Testis (tissue), 2 donors: ENCODE measurements at regions not wholly inside any gene's neighbourhood (a gene's known extent, or its start where the extent isn't known, plus 50 kb on each side); places are given as distances from the start of the nearest gene placed in this dataset.

Experiments
- DNase-seq: peaks from one replicate; pipeline ENCODE4 v3.0.0-alpha.2; 2019
- H3K27ac ChIP-seq, 2 donors: fragments of 200-600 bp; sonication (generic); one replicate each; pipeline ENCODE4 v1.5.1; 2019
- H3K27me3 ChIP-seq: fragments of 200-600 bp; sonication (generic); one replicate; pipeline ENCODE4 v1.5.1; 2019
- H3K36me3 ChIP-seq: fragments of 200-600 bp; sonication (generic); one replicate; pipeline ENCODE4 v1.5.1; 2017; ENCODE audit warnings: low read depth; ENCODE audit errors: missing control alignments
- H3K4me1 ChIP-seq: fragments of 200-600 bp; sonication (generic); one replicate; pipeline ENCODE4 v1.5.1; 2019
- H3K4me3 ChIP-seq, 2 donors: fragments of 200-600 bp; sonication (generic); one replicate each; pipeline ENCODE4 v1.5.1; 2017 to 2019
- H3K9me3 ChIP-seq: fragments of 200-600 bp; sonication (generic); one replicate; pipeline ENCODE4 v1.5.1; 2017
- POLR2A ChIP-seq: fragments of 450-650 bp; IDR thresholded peaks from one replicate; pipeline ENCODE4 v1.6.1; 2017; ENCODE audit warnings: antibody characterized with exemption, mild to moderate bottlenecking, moderate library complexity
- WGBS, 2 donors: methylation state at CpG; one replicate each; pipeline ENCODE4 v1.1.5; 2018; 5-methylcytosine and 5-hydroxymethylcytosine counted together
- intact Hi-C: fragments of 100-400 bp; cut with DNase I; formaldehyde crosslinking; loops from one replicate; pipeline ENCODE4 v1.15.1; 2023; ENCODE audit warnings: low total_unique reads
- TF ChIP-seq, protein P1 (sequence below), 3 experiments: fragments of 450-650 bp in 2 of 3; fragments of 200-600 bp in 1 of 3; sonication (generic) in 1 of 3; IDR thresholded peaks; one replicate each; pipeline ENCODE4 v1.5.1; 2016 to 2019; ENCODE audit warnings: antibody characterized with exemption in 3 of 3, mild to moderate bottlenecking in 2 of 3, moderate library complexity in 1 of 3

DNA sequence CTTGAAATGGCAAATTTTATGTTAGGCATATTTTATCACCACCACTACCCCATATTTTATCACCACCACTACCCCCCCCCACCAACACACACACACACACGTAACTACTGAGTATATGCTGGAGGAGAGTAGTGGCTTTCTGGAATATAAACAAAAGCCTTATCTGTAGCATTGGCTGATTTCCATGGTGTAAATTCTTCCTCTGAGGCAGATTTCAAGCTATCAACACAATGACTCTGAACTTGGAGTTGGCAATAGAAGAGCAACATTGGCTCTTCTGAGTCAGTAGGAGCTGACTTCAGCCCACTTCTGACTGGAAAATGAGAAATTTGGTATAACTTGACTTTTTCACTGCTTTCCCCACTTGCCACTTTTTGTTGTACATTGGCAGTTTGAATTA, 143.0 kb downstream of the CAVIN4 start:
- whole genome bisulfite sequencing, 2 donors, result 16 to 21% methylated on average over 1 of the region's 1 CpG
- DNase-seq, result no peak
- TF ChIP-seq POLR2A, result no peak
- TF ChIP-seq, protein P1, sequence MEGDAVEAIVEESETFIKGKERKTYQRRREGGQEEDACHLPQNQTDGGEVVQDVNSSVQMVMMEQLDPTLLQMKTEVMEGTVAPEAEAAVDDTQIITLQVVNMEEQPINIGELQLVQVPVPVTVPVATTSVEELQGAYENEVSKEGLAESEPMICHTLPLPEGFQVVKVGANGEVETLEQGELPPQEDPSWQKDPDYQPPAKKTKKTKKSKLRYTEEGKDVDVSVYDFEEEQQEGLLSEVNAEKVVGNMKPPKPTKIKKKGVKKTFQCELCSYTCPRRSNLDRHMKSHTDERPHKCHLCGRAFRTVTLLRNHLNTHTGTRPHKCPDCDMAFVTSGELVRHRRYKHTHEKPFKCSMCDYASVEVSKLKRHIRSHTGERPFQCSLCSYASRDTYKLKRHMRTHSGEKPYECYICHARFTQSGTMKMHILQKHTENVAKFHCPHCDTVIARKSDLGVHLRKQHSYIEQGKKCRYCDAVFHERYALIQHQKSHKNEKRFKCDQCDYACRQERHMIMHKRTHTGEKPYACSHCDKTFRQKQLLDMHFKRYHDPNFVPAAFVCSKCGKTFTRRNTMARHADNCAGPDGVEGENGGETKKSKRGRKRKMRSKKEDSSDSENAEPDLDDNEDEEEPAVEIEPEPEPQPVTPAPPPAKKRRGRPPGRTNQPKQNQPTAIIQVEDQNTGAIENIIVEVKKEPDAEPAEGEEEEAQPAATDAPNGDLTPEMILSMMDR (IDR thresholded peaks at IDR 0.05), result no peak

DNA sequence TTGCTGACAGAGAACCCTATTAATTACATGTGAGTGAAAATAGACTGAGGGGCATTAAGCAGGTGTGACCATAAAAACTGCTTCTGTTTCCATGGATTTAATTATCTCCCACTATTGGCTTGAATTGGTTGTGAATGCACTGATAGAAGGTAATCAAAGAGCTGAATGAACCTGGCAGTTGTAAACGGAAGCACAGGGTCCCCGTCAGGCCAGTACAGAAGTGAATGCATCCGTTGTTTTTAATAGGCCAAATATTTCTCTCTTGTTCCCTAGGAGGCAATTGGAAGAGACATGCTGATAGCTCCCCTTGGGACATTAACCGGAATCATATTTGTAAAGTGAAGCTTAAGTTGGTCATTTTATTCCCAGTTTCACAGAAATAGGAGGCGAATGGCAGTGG, 147.0 kb downstream of the CAVIN4 start:
- no peak overlapping the region for H3K4me3 ChIP-seq
- WGBS, 2 donors, result 63 to 72% methylated on average over 5 of the region's 5 CpGs
- H3K27ac ChIP-seq, result no peak overlapping the region
- DNase-seq, result no peak
- intact Hi-C loops, result no loop called here
- no peaks in the 10 kb centered on the region for H3K36me3 ChIP-seq
- TF ChIP-seq, protein P1 (IDR thresholded peaks at IDR 0.05), result no peak
- no peak for TF ChIP-seq POLR2A
- no peaks in the 10 kb centered on the region for H3K27me3 ChIP-seq
- no peaks in the 10 kb centered on the region for H3K9me3 ChIP-seq
- H3K4me1 ChIP-seq, result no peaks in the 10 kb centered on the region

More for the DNA sequence above, 143.0 kb downstream of the CAVIN4 start:
- H3K4me3 ChIP-seq, result no peak overlapping the region
- intact Hi-C loops, result no loop called here
- no peak overlapping the region for H3K27ac ChIP-seq
- H3K9me3 ChIP-seq, result no peaks in the 10 kb centered on the region
- H3K27me3 ChIP-seq, result no peaks in the 10 kb centered on the region
- no peaks in the 10 kb centered on the region for H3K36me3 ChIP-seq
- no peaks in the 10 kb centered on the region for H3K4me1 ChIP-seq

DNA sequence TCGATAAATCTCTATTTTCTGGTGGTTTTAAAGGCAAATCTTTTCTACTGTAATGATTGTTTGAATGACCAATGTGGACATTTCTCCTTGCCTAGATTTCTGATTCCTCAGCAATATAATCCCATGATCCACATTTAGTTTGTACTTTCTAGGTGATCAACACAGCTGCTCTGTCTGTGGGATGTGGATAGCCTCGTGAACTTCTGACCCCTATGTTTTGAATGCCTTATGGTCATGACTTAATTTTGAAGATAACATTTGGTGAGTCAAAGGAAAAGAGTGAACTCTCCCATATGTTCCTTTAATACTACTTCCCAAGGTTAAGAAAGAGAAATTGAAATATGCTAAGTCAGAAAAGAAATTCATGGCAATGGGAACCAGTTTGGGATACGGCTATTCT, 147.5 kb downstream of the CAVIN4 start:
- H3K27me3 ChIP-seq, result no peaks in the 10 kb centered on the region
- no peak for DNase-seq
- intact Hi-C loops, result no loop called here
- H3K4me1 ChIP-seq, result no peaks in the 10 kb centered on the region
- no peaks in the 10 kb centered on the region for H3K9me3 ChIP-seq
- no peak overlapping the region for H3K4me3 ChIP-seq
- TF ChIP-seq POLR2A, result no peak
- TF ChIP-seq, protein P1 (IDR thresholded peaks at IDR 0.05), result no peak
- no peak overlapping the region for H3K27ac ChIP-seq
- H3K36me3 ChIP-seq, result no peaks in the 10 kb centered on the region
- WGBS, 2 donors, result 72 to 74% methylated on average over 3 of the region's 3 CpGs

DNA sequence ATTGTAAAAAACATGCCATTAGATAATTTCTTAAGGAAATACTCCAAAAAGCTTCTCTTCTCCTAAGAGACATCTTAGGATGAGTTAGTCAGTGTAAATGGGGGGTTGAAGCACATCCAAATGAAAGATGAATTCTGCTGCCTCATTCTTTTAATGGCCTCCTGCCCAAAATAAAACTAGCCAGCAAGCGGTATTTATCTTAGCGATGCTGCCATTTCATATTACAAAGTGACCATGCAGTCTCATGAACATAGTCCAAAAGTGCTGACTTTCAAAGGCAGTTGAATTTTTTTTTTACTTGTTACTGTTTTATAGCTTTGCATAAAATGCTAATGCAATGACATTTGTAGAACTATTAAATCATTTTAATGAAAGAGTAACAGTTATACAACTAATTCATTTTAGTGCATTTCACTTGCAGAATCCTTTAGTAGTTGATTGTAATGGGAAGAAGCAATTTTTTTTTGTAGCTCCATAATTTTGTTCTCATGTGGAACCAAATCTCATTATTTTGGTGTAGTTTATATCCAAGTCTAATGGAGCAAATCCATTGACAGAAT, 151.5 kb downstream of the CAVIN4 start:
- intact Hi-C loops, result no loop called here
- 61 to 64% methylated on average over 2 of the region's 2 CpGs for WGBS, 2 donors
- no peaks in the 10 kb centered on the region for H3K4me1 ChIP-seq
- no peaks in the 10 kb centered on the region for H3K27me3 ChIP-seq
- no peak for TF ChIP-seq POLR2A
- TF ChIP-seq, protein P1 (IDR thresholded peaks at IDR 0.05), result no peak
- no peak for DNase-seq
- no peak overlapping the region for H3K4me3 ChIP-seq
- H3K9me3 ChIP-seq, result no peaks in the 10 kb centered on the region
- no peaks in the 10 kb centered on the region for H3K36me3 ChIP-seq
- no peak overlapping the region for H3K27ac ChIP-seq

DNA sequence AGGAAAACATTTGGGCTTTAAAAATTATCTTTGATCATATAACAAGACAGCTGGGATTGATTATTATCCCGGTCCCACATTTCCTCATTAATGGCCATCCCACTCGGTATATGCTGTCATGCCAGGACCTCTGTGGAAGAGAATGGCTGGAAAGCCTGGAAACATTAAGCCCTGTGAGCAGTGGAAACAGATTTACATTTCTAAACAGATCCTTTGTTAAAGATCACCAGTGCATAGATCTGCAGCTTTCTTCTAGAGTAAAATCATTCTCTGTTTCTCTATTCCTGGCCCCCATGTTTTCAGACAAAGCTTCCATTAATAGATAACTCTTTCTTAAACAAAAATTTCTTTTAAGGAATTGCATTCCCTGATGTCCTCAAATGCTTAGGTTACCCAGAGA, 152.2 kb downstream of the CAVIN4 start:
- no peak for DNase-seq
- H3K27me3 ChIP-seq, result no peaks in the 10 kb centered on the region
- no peaks in the 10 kb centered on the region for H3K9me3 ChIP-seq
- H3K36me3 ChIP-seq, result no peaks in the 10 kb centered on the region
- H3K4me3 ChIP-seq, result no peak overlapping the region
- intact Hi-C loops, result no loop called here
- no peak for TF ChIP-seq POLR2A
- TF ChIP-seq, protein P1 (IDR thresholded peaks at IDR 0.05), result no peak
- H3K27ac ChIP-seq, result no peak overlapping the region
- 45% methylated on average over 2 of the region's 2 CpGs for WGBS, 2 donors
- H3K4me1 ChIP-seq, result no peaks in the 10 kb centered on the region
